GM12865 (cell line): ENCODE measurements at regions not wholly inside any gene's neighbourhood (a gene's known extent, or its start where the extent isn't known, plus 50 kb on each side); places are given as distances from the start of the nearest gene placed in this dataset.

Experiments used
- DNase-seq: peaks from one replicate; pipeline ENCODE4 v3.0.0; 2010; ENCODE audit warnings: low read depth
- H3K4me3 ChIP-seq: 2 replicates; pipeline ENCODE4 v1.5.1; 2011; ENCODE audit warnings: mild to moderate bottlenecking, low read depth, low read length, control low read depth
- CTCF ChIP-seq: IDR thresholded peaks from 2 replicates; pipeline ENCODE4 v1.5.1; 2011; ENCODE audit warnings: low read length, control low read depth, low read depth, inconsistent platforms; ENCODE audit not compliant: insufficient read depth; ENCODE audit errors: missing control alignments

DNA sequence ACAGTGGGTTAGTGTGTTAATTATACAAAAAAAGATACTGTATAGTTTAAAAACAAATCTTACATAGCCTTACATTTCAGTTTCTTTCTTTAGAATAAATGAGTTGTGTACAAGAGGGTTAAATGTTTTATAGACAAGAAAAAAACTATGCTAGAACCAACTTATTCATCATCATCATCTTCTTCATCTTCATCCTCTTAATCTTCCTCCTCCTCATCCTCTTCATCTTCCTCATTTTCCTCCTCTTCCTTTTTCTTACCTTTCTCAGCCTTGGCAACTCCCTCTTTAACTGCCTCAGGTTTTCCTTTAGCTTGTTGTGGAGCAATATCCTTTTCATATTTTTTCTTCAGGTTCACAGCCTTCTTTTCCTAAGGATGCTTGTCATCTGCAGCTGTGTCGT, 53.7 kb downstream of the RPS12 start:
- DNase-seq, result no peak
- no peak for TF ChIP-seq CTCF
- H3K4me3 ChIP-seq, result no peak overlapping the region

GRCh38 chr6:132872923-132873322, 58.6 kb downstream of the RPS12 start:
- peak; percentile 62 for DNase-seq
- TF ChIP-seq CTCF, result no peak
- H3K4me3 ChIP-seq, result no peak overlapping the region

- H3K4me3 ChIP-seq, result no peak overlapping the region
- DNase-seq, result no peak
- TF ChIP-seq CTCF, result no peak
These were observed 62.6 kb downstream of the RPS12 start for GRCh38 chr6:132877003-132877402.

GRCh38 chr6:132887204-132887603, 72.8 kb downstream of the RPS12 start:
- no peak for DNase-seq
- TF ChIP-seq CTCF, result no peak
- no peak overlapping the region for H3K4me3 ChIP-seq

DNA sequence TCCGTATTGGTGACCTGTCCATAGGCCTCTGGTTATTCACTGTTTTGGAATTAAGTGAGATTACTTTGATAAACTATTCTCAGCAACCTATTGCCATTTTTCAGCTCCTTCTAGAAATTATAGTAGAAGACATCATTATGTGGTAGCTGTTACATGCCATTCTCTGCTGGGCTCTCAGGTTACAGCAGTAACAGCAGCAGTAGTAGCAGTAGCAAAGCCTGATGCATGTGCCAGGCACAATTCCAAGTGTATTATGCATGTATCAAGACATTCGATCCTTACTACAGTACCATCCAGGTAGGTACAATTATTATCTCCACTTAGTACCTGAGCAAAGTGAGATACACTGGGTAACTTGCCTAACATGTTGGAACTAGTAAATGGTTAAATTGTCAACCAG, 74.3 kb downstream of the RPS12 start:
- H3K4me3 ChIP-seq, result no peak overlapping the region
- DNase-seq, result no peak
- TF ChIP-seq CTCF, result no peak

DNA sequence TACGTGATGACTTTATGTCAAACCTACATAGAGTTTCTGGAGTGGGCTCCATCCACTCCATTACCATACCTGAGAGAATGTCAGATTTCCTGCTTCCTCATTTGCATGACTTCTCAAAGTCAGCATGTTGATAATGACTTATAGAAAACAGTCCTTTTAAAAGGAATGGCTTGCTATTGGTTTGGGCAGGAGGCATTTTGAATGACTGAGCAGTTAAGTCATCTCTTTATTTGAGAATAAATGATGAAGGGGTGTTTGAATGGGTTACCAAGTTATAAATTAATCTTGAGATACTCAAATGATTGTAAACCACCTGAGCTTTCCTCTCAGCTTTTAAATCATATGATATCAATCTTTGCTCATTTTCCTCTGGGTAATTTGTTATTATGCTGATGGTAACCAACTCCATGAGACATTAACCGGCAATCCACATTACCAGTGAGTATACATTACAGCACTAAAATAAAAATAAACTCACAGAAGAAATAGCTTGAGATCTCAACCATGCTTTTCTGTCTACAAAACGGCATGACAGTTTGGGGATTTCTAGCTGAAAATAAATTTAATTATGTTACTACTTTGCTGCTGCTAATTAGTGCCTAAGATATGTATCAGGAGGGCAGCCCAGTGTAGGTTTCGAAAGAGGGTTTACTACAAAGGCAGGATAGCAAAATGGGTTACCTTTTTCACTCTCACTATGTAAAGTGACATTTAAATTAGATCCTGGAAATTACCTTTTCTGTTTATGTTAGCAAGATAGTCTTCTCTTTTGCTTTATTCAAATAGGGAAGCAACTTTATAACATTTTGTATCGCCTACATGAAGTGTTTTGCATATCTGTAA, 78.8 kb downstream of the RPS12 start:
- DNase-seq, result no peak
- no peak overlapping the region for H3K4me3 ChIP-seq
- TF ChIP-seq CTCF, result no peak
